Gastroesophageal sphincter (tissue), 3 donors: ENCODE measurements at regions not wholly inside any gene's neighbourhood (a gene's known extent, or its start where the extent isn't known, plus 50 kb on each side); places are given as distances from the start of the nearest gene placed in this dataset.
"Not testable (repeated sequence)": the region's sequence is repeated elsewhere in the genome, so short reads cannot be mapped to it uniquely, and the experiment has no call there.

ENCODE experiments used
- EP300 ChIP-seq: sonication (generic); formaldehyde crosslinking; IDR thresholded peaks from one replicate; pipeline ENCODE4 v1.6.1; 2017; ENCODE audit warnings: antibody characterized with exemption, mild to moderate bottlenecking
- POLR2A ChIP-seq, 2 donors: fragments of 450-650 bp; IDR thresholded peaks; one replicate each; pipeline ENCODE4 v1.6.1; 2017; ENCODE audit warnings: antibody characterized with exemption in 2 of 2, mild to moderate bottlenecking in 2 of 2, moderate library complexity in 1 of 2
- POLR2AphosphoS5 ChIP-seq: sonication (generic); formaldehyde crosslinking; IDR thresholded peaks from one replicate; pipeline ENCODE4 v1.6.1; 2017; ENCODE audit warnings: antibody characterized with exemption
- TF ChIP-seq, protein P1 (sequence below), 4 experiments: fragments of 200-600 bp in 2 of 4; fragments of 450-650 bp in 2 of 4; sonication (generic) in 1 of 4; IDR thresholded peaks; one replicate each; pipeline ENCODE4 v1.5.1; 2017 to 2019; ENCODE audit warnings: antibody characterized with exemption in 4 of 4, mild to moderate bottlenecking in 2 of 4, moderate library complexity in 2 of 4

DNA sequence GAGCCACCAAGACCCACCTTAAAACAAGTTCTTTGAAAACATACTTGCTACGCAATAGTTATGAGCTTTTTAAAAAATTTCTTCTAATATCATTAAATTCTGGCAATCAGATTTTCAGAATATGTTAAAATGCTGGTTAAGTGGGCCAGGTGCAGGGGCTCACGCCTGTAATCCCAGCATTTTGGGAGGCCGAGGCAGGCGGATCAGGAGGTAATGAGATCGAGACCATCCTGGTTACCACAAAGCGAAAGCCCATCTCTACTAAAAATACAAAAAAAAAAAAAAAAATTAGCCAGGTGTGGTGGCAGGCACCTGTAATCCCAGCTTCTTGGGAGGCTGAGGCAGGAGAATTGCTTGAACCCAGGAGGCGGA is 4751.6 kb upstream of the OR11H1 start:
- TF ChIP-seq POLR2A (IDR thresholded peaks at IDR 0.05); POLR2AphosphoS5; EP300: not testable (repeated sequence)
- TF ChIP-seq, protein P1, sequence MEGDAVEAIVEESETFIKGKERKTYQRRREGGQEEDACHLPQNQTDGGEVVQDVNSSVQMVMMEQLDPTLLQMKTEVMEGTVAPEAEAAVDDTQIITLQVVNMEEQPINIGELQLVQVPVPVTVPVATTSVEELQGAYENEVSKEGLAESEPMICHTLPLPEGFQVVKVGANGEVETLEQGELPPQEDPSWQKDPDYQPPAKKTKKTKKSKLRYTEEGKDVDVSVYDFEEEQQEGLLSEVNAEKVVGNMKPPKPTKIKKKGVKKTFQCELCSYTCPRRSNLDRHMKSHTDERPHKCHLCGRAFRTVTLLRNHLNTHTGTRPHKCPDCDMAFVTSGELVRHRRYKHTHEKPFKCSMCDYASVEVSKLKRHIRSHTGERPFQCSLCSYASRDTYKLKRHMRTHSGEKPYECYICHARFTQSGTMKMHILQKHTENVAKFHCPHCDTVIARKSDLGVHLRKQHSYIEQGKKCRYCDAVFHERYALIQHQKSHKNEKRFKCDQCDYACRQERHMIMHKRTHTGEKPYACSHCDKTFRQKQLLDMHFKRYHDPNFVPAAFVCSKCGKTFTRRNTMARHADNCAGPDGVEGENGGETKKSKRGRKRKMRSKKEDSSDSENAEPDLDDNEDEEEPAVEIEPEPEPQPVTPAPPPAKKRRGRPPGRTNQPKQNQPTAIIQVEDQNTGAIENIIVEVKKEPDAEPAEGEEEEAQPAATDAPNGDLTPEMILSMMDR (IDR thresholded peaks at IDR 0.05), result not testable (repeated sequence)
